Caco-2 (cell line): ENCODE measurements at regions not wholly inside any gene's neighbourhood (a gene's known extent, or its start where the extent isn't known, plus 50 kb on each side); places are given as distances from the start of the nearest gene placed in this dataset.
A peak's percentile ranks its signal among the peaks of the same experiment; 100 is the strongest.

Source experiments
- BruUV-seq: library from RNA; stranded (reverse); fragments of 400-500 nt; replicated peaks from 2 replicates; lab custom pipeline; 2021; lab: Mats Ljungman, UMichigan
- CTCF ChIA-PET: fragments of 300-600 bp; sonication (Branson Sonifier 250); formaldehyde crosslinking; loops from one replicate; lab custom pipeline; 2022; ENCODE audit warnings: antibody characterized with exemption; lab: Charles Lee
- POLR2A ChIA-PET: fragments of 300-600 bp; sonication (Branson Sonifier 250); formaldehyde crosslinking; loops from one replicate; lab custom pipeline; 2022; ENCODE audit warnings: antibody characterized with exemption; lab: Charles Lee
- DNase-seq, 2 experiments: peaks; one replicate each; pipeline versions ENCODE4 v3.0.0 to v3.0.0-alpha.2; 2020 to 2022
- H3K27me3 ChIP-seq: replicated peaks from 2 replicates; pipeline ENCODE4 v1.6.0; 2011; ENCODE audit warnings: low read length; ENCODE audit not compliant: control insufficient read depth, insufficient read depth
- H3K36me3 ChIP-seq: 2 replicates; pipeline ENCODE4 v1.5.1; 2011; ENCODE audit warnings: low read length; ENCODE audit not compliant: control insufficient read depth, insufficient read depth
- H3K4me1 ChIP-seq: fragments of 250-450 bp; sonication (Bioruptor Pico); 2 replicates; pipeline ENCODE4 v1.5.1; 2020; ENCODE audit warnings: mild to moderate bottlenecking
- H3K4me3 ChIP-seq: 2 replicates; pipeline ENCODE4 v1.5.1; 2011; ENCODE audit warnings: low read depth, mild to moderate bottlenecking, control low read depth, low read length
- H3K9me3 ChIP-seq: fragments of 250-450 bp; sonication (Bioruptor Pico); 2 replicates; pipeline ENCODE4 v1.5.1; 2020; ENCODE audit warnings: mild to moderate bottlenecking, moderate library complexity
- H3K27ac Mint-ChIP-seq: one replicate; pipeline ENCODE4 v1.8.0; 2022; ENCODE audit warnings: mixed read lengths; ENCODE audit not compliant: unreplicated experiment
- H3K27me3 Mint-ChIP-seq: one replicate; pipeline ENCODE4 v1.8.0; 2022; ENCODE audit warnings: mixed read lengths; ENCODE audit not compliant: insufficient read depth, unreplicated experiment
- H3K36me3 Mint-ChIP-seq: one replicate; pipeline ENCODE4 v1.8.0; 2022; ENCODE audit warnings: mild to moderate bottlenecking, mixed read lengths; ENCODE audit not compliant: insufficient read depth, unreplicated experiment
- H3K4me1 Mint-ChIP-seq: one replicate; pipeline ENCODE4 v1.8.0; 2022; ENCODE audit warnings: low read depth, mixed read lengths; ENCODE audit not compliant: unreplicated experiment
- H3K4me3 Mint-ChIP-seq: one replicate; pipeline ENCODE4 v1.8.0; 2022; ENCODE audit warnings: mild to moderate bottlenecking, moderate library complexity, mixed read lengths; ENCODE audit not compliant: unreplicated experiment
- H3K9me3 Mint-ChIP-seq: one replicate; pipeline ENCODE4 v1.8.0; 2022; ENCODE audit warnings: mixed read lengths; ENCODE audit not compliant: unreplicated experiment
- intact Hi-C: fragments of 100-400 bp; cut with micrococcal nuclease; formaldehyde crosslinking; loops from one replicate; pipeline ENCODE4 v1.10.0; 2022; ENCODE audit not compliant: unreplicated experiment
- TF ChIP-seq, protein P1 (sequence below), 2 experiments: fragments of 200-600 bp in 1 of 2; IDR thresholded peaks; 1 replicate in 1 of 2; 2 replicates in 1 of 2; pipeline versions ENCODE4 v1.5.1 to v1.8.0; 2011 to 2022; ENCODE audit warnings: antibody characterized with exemption in 1 of 2, control low read depth in 1 of 2, inconsistent platforms in 1 of 2, low read depth in 1 of 2, low read length in 1 of 2, mild to moderate bottlenecking in 1 of 2, moderate library complexity in 1 of 2; ENCODE audit not compliant: insufficient read depth in 1 of 2, severe bottlenecking in 1 of 2, unreplicated experiment in 1 of 2

DNA sequence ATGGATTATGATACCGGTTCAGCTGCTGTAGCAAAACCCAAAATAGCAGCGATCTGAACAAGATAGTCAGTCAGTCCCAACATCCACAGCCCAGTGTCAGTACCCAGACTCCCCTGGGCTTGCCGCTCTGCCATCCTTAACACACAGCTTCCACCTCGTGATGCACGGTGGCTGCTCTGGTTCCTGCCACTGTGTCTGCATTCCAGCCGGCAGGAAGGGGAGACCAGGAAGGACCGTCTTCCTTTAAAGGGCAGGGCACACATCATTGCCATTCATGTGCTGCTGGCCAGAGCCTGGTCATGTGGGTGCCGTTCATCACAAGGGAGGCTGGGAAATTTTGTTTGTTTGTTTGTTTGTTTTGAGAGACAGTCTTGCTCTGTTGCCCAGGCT, 131.0 kb upstream of the IER5L start:
- intact Hi-C loops = no loop called here
- H3K4me3 Mint-ChIP-seq = no peak overlapping the region

DNA sequence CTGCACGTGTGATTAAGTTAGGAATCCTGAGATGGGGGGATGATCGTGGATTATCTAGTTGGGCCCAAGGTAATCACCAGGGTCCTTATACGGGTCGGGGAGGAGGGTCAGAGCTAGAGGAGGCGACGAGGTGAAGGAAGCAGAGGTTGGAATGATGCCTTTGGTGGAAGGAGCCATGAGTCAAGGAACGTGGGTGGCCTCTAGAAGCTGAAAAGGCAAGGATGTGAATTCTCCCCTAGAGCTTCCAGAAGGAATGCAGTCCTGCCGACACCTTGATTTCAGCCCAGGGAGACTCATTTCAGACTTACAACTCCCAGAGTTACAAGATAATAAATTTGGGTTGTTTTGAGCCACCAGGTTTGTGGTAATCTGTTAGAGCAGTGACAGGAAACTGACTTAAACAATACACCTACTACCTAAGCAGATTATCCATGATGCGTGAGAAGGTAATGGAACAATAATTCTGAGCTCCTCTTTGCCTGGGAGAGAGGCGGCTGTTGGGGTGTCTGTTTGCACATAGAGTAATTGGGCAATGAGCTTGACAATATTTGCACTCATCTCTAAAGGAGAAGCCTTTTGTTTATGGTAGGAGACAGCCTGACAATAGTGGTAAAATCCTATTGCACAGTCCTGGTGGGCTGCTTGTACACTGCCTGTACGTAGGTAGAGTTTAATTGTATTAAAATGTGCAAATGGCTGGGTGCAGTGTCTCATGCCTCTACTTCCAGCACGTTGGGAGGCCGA, 129.3 kb upstream of the IER5L start:
- H3K27me3 Mint-ChIP-seq = no peaks in the 10 kb centered on the region

More for the DNA sequence above, 131.0 kb upstream of the IER5L start:
- no peaks in the 10 kb centered on the region for H3K9me3 ChIP-seq
- H3K9me3 Mint-ChIP-seq = no peaks in the 10 kb centered on the region
- no peaks in the 10 kb centered on the region for H3K27me3 Mint-ChIP-seq
- 0 out of 2 replicates have a peak, but pooled peaks cover 7% of the 10 kb centered on the region for H3K4me1 ChIP-seq
- no peak overlapping the region for H3K27ac Mint-ChIP-seq
- TF ChIP-seq, protein P1, sequence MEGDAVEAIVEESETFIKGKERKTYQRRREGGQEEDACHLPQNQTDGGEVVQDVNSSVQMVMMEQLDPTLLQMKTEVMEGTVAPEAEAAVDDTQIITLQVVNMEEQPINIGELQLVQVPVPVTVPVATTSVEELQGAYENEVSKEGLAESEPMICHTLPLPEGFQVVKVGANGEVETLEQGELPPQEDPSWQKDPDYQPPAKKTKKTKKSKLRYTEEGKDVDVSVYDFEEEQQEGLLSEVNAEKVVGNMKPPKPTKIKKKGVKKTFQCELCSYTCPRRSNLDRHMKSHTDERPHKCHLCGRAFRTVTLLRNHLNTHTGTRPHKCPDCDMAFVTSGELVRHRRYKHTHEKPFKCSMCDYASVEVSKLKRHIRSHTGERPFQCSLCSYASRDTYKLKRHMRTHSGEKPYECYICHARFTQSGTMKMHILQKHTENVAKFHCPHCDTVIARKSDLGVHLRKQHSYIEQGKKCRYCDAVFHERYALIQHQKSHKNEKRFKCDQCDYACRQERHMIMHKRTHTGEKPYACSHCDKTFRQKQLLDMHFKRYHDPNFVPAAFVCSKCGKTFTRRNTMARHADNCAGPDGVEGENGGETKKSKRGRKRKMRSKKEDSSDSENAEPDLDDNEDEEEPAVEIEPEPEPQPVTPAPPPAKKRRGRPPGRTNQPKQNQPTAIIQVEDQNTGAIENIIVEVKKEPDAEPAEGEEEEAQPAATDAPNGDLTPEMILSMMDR (IDR thresholded peaks at IDR 0.05; ENCODE audit: insufficient read depth in 1 of 2, low read depth in 1 of 2, low read length in 1 of 2, severe bottlenecking in 1 of 2, unreplicated experiment in 1 of 2) = no peak
- no TSS peak for BruUV-seq
- H3K36me3 Mint-ChIP-seq = no peaks in the 10 kb centered on the region
- no peaks in the 10 kb centered on the region for H3K27me3 ChIP-seq
- ChIA-PET POLR2A (no interaction called here), CTCF (interaction anchor here (0.6 kb wide), 1 partner anchor 134 kb away, joined by 3 read pairs; no protein-coding TSS in a partner anchor)
- no peaks in the 10 kb centered on the region for H3K36me3 ChIP-seq
- DNase-seq = peak in 1 of 2 experiments; percentile 10
- peaks cover 6% of the 10 kb centered on the region for H3K4me1 Mint-ChIP-seq
- no peak overlapping the region for H3K4me3 ChIP-seq

GRCh38 chr9:129306318-129306973, 128.4 kb upstream of the IER5L start:
- POLR2A ChIA-PET = no interaction called here
- H3K27me3 Mint-ChIP-seq = no peaks in the 10 kb centered on the region
- peaks cover 6% of the 10 kb centered on the region for H3K4me1 Mint-ChIP-seq
- Histone ChIP-seq H3K27me3 (no peaks in the 10 kb centered on the region), H3K36me3 (no peaks in the 10 kb centered on the region), H3K4me1 (0 out of 2 replicates have a peak, but pooled peaks cover 7% of the 10 kb centered on the region), H3K4me3 (no peak overlapping the region), H3K9me3 (peaks cover 17% of the 10 kb centered on the region)
- CTCF ChIA-PET = no interaction called here
- H3K9me3 Mint-ChIP-seq = no peaks in the 10 kb centered on the region
- TF ChIP-seq, protein P1 (IDR thresholded peaks at IDR 0.05; ENCODE audit: insufficient read depth in 1 of 2, low read depth in 1 of 2, low read length in 1 of 2, severe bottlenecking in 1 of 2, unreplicated experiment in 1 of 2) = no peak
- no peaks in the 10 kb centered on the region for H3K36me3 Mint-ChIP-seq
- DNase-seq = peak in 1 of 2 experiments; percentile 31
- H3K4me3 Mint-ChIP-seq = no peak overlapping the region
- intact Hi-C loops = no loop called here
- no peak overlapping the region for H3K27ac Mint-ChIP-seq
- no TSS peak for BruUV-seq

More for the DNA sequence above, 129.3 kb upstream of the IER5L start:
- TF ChIP-seq, protein P1 (IDR thresholded peaks at IDR 0.05; ENCODE audit: insufficient read depth in 1 of 2, low read depth in 1 of 2, low read length in 1 of 2, severe bottlenecking in 1 of 2, unreplicated experiment in 1 of 2) = no peak
- Mint-ChIP-seq H3K27ac (no peak overlapping the region), H3K4me1 (peaks cover 6% of the 10 kb centered on the region), H3K9me3 (no peaks in the 10 kb centered on the region), H3K4me3 (no peak overlapping the region), H3K36me3 (no peaks in the 10 kb centered on the region)
- H3K4me1 ChIP-seq = 0 out of 2 replicates have a peak, but pooled peaks cover 7% of the 10 kb centered on the region
- DNase-seq = peak in 1 of 2 experiments; percentile 8
- no TSS peak for BruUV-seq
- no peaks in the 10 kb centered on the region for H3K36me3 ChIP-seq
- peaks cover 7% of the 10 kb centered on the region; the same call in 1 of the 2 replicates for H3K9me3 ChIP-seq
- ChIA-PET POLR2A (no interaction called here), CTCF (interaction anchor here (0.7 kb wide), 1 partner anchor 150 kb away, joined by 4 read pairs; no protein-coding TSS in a partner anchor)
- H3K4me3 ChIP-seq = no peak overlapping the region
- H3K27me3 ChIP-seq = no peaks in the 10 kb centered on the region
- intact Hi-C loops = no loop called here
